IMR-90 (cell line): ENCODE measurements at regions not wholly inside any gene's neighbourhood (a gene's known extent, or its start where the extent isn't known, plus 50 kb on each side); places are given as distances from the start of the nearest gene placed in this dataset.

Experiments
- BHLHE40 ChIP-seq: fragments of 150-350 bp; IDR thresholded peaks from 2 replicates; pipeline ENCODE4 v1.6.1; 2016; ENCODE audit warnings: mild to moderate bottlenecking, low read depth, low read length
- FOS ChIP-seq: fragments of 150-350 bp; IDR thresholded peaks from 2 replicates; pipeline ENCODE4 v1.6.1; 2016; ENCODE audit warnings: low read depth, low read length
- MAZ ChIP-seq: IDR thresholded peaks from 2 replicates; pipeline ENCODE4 v1.6.1; 2012; ENCODE audit warnings: low read depth, mild to moderate bottlenecking, low read length, improper control_type of control experiment, moderate library complexity, borderline replicate concordance
- NFE2L2 ChIP-seq: fragments of 150-350 bp; IDR thresholded peaks from 2 replicates; pipeline ENCODE4 v1.6.1; 2016; ENCODE audit warnings: low read depth, mild to moderate bottlenecking, low read length
- POLR2A ChIP-seq: IDR thresholded peaks from 2 replicates; pipeline ENCODE4 v1.6.1; 2012; ENCODE audit warnings: mild to moderate bottlenecking, low read depth, low read length
- RAD21 ChIP-seq: IDR thresholded peaks from 2 replicates; pipeline ENCODE4 v1.6.1; 2012; ENCODE audit warnings: low read length, improper control_type of control experiment
- RCOR1 ChIP-seq: IDR thresholded peaks from 2 replicates; pipeline ENCODE4 v1.6.1; 2012; ENCODE audit warnings: mild to moderate bottlenecking, low read length, improper control_type of control experiment; ENCODE audit not compliant: insufficient replicate concordance
- RFX5 ChIP-seq: IDR thresholded peaks from 2 replicates; pipeline ENCODE4 v1.8.0; 2012; ENCODE audit warnings: low read depth, mild to moderate bottlenecking, low read length, moderate library complexity
- TF ChIP-seq, protein P1 (sequence below): conservative IDR thresholded peaks from 2 replicates; pipeline ENCODE4 v1.5.1; 2012; ENCODE audit warnings: mild to moderate bottlenecking, low read depth, low read length, improper control_type of control experiment
- TF ChIP-seq, protein P2 (sequence below): fragments of 150-350 bp; IDR thresholded peaks from 2 replicates; pipeline ENCODE4 v1.6.1; 2017; ENCODE audit warnings: mild to moderate bottlenecking, antibody characterized with exemption, low read length, low read depth
- TF ChIP-seq, protein P3 (sequence below): fragments of 150-350 bp; IDR thresholded peaks from 2 replicates; pipeline ENCODE4 v1.6.1; 2016; ENCODE audit warnings: low read depth, mild to moderate bottlenecking, low read length, moderate library complexity, borderline replicate concordance

DNA sequence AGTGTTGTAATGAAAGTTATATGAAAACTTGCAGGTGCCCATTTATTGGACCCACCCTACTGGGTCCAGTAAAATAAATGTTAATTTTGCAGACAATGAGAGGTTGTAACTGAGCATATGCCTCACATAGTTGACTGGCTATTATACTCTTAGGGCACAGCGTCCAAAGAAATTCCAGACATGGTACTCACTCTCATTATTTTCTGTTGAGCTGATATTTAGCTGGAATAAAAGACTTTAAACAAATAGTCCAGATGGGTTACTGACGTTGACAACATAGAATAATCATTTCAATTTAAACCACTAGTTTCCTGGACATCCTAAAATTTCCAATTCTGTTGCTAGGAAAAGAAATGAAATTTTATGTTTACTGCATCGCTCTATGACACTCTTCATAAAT lies 174.5 kb downstream of the ZNF365 start:
- TF ChIP-seq, protein P1, sequence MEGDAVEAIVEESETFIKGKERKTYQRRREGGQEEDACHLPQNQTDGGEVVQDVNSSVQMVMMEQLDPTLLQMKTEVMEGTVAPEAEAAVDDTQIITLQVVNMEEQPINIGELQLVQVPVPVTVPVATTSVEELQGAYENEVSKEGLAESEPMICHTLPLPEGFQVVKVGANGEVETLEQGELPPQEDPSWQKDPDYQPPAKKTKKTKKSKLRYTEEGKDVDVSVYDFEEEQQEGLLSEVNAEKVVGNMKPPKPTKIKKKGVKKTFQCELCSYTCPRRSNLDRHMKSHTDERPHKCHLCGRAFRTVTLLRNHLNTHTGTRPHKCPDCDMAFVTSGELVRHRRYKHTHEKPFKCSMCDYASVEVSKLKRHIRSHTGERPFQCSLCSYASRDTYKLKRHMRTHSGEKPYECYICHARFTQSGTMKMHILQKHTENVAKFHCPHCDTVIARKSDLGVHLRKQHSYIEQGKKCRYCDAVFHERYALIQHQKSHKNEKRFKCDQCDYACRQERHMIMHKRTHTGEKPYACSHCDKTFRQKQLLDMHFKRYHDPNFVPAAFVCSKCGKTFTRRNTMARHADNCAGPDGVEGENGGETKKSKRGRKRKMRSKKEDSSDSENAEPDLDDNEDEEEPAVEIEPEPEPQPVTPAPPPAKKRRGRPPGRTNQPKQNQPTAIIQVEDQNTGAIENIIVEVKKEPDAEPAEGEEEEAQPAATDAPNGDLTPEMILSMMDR, result no peak
- TF ChIP-seq POLR2A (no peak), BHLHE40 (no peak), FOS (no peak), RCOR1 (no peak), RFX5 (no peak), MAZ (no peak), RAD21 (no peak), NFE2L2 (no peak)
- TF ChIP-seq, protein P2, sequence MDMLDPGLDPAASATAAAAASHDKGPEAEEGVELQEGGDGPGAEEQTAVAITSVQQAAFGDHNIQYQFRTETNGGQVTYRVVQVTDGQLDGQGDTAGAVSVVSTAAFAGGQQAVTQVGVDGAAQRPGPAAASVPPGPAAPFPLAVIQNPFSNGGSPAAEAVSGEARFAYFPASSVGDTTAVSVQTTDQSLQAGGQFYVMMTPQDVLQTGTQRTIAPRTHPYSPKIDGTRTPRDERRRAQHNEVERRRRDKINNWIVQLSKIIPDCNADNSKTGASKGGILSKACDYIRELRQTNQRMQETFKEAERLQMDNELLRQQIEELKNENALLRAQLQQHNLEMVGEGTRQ, result no peak
- TF ChIP-seq, protein P3, sequence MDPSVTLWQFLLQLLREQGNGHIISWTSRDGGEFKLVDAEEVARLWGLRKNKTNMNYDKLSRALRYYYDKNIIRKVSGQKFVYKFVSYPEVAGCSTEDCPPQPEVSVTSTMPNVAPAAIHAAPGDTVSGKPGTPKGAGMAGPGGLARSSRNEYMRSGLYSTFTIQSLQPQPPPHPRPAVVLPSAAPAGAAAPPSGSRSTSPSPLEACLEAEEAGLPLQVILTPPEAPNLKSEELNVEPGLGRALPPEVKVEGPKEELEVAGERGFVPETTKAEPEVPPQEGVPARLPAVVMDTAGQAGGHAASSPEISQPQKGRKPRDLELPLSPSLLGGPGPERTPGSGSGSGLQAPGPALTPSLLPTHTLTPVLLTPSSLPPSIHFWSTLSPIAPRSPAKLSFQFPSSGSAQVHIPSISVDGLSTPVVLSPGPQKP, result no peak
